Activated CD4-positive, alpha-beta memory T cell treated with anti-CD3 and anti-CD28 coated beads for 36 hours (primary cell): ENCODE measurements at regions not wholly inside any gene's neighbourhood (a gene's known extent, or its start where the extent isn't known, plus 50 kb on each side); places are given as distances from the start of the nearest gene placed in this dataset.

Experiments used
- CTCF ChIA-PET: fragments of 350-600 bp; sonication (Branson Sonifier 250); formaldehyde crosslinking; loops from one replicate; lab custom pipeline; 2021; ENCODE audit warnings: antibody characterized with exemption, inconsistent platforms; lab: Charles Lee
- POLR2A ChIA-PET: fragments of 350-600 bp; sonication (Branson Sonifier 250); formaldehyde crosslinking; loops from one replicate; lab custom pipeline; 2021; ENCODE audit warnings: antibody characterized with exemption; lab: Charles Lee
- DNase-seq: peaks from one replicate; pipeline ENCODE4 v3.0.0-alpha.2; 2020
- H3K27ac Mint-ChIP-seq: one replicate; pipeline ENCODE4 v1.8.0; 2021; ENCODE audit warnings: mixed read lengths
- H3K27me3 Mint-ChIP-seq: one replicate; pipeline ENCODE4 v1.8.0; 2021; ENCODE audit warnings: mixed read lengths
- H3K36me3 Mint-ChIP-seq: one replicate; pipeline ENCODE4 v1.8.0; 2021; ENCODE audit warnings: mixed read lengths
- H3K4me1 Mint-ChIP-seq: one replicate; pipeline ENCODE4 v1.8.0; 2021; ENCODE audit warnings: low read depth, mixed read lengths
- H3K4me3 Mint-ChIP-seq: one replicate; pipeline ENCODE4 v1.8.0; 2021; ENCODE audit warnings: mild to moderate bottlenecking, mixed read lengths
- H3K9me3 Mint-ChIP-seq: one replicate; pipeline ENCODE4 v1.8.0; 2021; ENCODE audit warnings: mixed read lengths
- intact Hi-C: fragments of 100-400 bp; cut with micrococcal nuclease; formaldehyde crosslinking; loops from one replicate; pipeline ENCODE4 v1.15.1; 2023

DNA sequence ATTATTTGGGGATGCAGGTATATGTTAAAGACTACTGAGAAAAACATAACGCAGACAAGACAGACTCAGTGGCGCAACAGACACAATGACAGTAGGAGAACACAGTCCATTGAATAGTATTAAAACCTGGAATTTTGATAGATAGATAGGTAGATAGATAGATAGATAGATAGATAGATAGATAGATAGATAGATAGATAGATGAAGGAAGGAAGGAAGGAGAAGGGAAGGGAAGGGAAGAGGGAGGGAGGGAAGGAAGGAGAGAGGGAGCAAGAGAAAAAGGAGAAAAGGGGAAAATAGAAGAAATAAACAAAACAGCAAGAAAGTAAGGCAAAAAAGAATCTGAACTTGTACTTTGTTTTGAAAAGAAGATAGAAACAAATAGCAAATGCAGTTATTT is 404.5 kb downstream of the FOXO1 start:
- ChIA-PET CTCF (interaction anchor here (0.7 to 1.0 kb wide), 2 partner anchors 193 kb away, joined by 3 to 4 read pairs; no protein-coding TSS in a partner anchor), POLR2A (no interaction called here)

DNA sequence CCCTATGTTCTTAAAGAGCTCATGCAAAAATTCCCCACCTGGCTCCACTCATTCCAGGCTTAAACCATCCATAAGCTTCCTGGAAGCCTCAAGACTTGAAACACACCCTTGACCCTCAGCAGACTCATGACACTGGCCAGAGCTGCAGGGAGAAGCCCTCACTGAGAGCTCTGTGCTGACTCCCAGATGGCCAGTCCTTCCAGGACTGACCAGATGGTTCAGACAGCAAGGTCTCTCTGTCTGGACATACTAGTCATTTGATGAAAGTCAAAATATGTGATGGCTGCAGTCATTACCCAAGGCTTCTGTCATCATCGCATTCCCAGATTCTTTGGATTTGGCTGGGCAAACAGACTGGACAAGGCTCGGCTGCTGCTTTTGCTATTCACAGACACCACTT is 397.4 kb downstream of the FOXO1 start:
- Mint-ChIP-seq H3K36me3 (no peaks in the 10 kb centered on the region), H3K27ac (no peak overlapping the region), H3K4me3 (no peak overlapping the region), H3K4me1 (peaks cover 26% of the 10 kb centered on the region), H3K9me3 (no peaks in the 10 kb centered on the region), H3K27me3 (no peaks in the 10 kb centered on the region)
- POLR2A ChIA-PET, result no interaction called here
- DNase-seq, result no peak
- CTCF ChIA-PET, result no interaction called here
- intact Hi-C loops, result no loop called here

More for the DNA sequence above, 404.5 kb downstream of the FOXO1 start:
- DNase-seq, result no peak
- H3K4me1 Mint-ChIP-seq, result peaks cover 6% of the 10 kb centered on the region
- intact Hi-C loops, result no loop called here
- H3K4me3 Mint-ChIP-seq, result no peak overlapping the region
- H3K36me3 Mint-ChIP-seq, result no peaks in the 10 kb centered on the region
- no peak overlapping the region for H3K27ac Mint-ChIP-seq
- no peaks in the 10 kb centered on the region for H3K9me3 Mint-ChIP-seq
- no peaks in the 10 kb centered on the region for H3K27me3 Mint-ChIP-seq

- no peaks in the 10 kb centered on the region for H3K27me3 Mint-ChIP-seq
- H3K4me1 Mint-ChIP-seq, result peaks cover 26% of the 10 kb centered on the region
- ChIA-PET CTCF (interaction anchor here (1.0 kb wide), 1 partner anchor 10 kb away, joined by 4 read pairs; no protein-coding TSS in a partner anchor), POLR2A (no interaction called here)
- no peak overlapping the region for H3K4me3 Mint-ChIP-seq
- no peak for DNase-seq
- no peaks in the 10 kb centered on the region for H3K9me3 Mint-ChIP-seq
- intact Hi-C loops, result no loop called here
- H3K36me3 Mint-ChIP-seq, result no peaks in the 10 kb centered on the region
- H3K27ac Mint-ChIP-seq, result no peak overlapping the region
Observed at GRCh38 chr13:40270726-40271125, 395.7 kb downstream of the FOXO1 start.

DNA sequence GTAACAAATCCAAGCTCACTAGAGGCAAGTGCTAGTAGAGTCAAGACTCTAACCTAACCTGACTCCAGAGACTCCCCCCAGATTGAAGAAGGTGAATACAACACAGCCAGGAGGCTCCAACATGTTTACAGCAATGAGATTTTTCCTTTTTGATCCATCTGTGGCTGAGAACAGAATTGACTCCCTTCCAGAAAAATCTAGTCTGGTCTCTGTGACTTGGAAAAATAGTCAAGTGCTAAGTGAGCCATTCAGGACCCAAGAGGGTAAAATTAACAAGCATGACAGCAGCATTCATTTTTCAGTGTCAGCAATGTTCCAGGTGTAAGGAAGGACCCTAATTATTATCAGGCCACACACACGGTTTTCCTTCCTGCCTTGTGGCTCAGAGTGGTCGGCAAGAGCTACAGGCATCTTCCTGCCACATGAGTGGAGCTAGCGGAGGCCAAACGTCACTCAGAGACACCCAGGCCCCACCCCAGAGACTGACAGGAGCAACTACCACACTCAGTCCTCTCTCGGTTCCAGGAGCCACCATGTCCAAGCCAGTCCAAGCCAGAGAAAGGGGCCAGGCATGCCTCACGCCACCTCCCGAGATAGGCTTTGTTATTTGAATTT is 395.1 kb downstream of the FOXO1 start:
- DNase-seq, result no peak
- ChIA-PET CTCF (no interaction called here), POLR2A (no interaction called here)
- Mint-ChIP-seq H3K36me3 (no peaks in the 10 kb centered on the region), H3K4me1 (peaks cover 26% of the 10 kb centered on the region), H3K27ac (no peak overlapping the region), H3K9me3 (no peaks in the 10 kb centered on the region), H3K27me3 (no peaks in the 10 kb centered on the region), H3K4me3 (no peak overlapping the region)
- intact Hi-C loops, result no loop called here

DNA sequence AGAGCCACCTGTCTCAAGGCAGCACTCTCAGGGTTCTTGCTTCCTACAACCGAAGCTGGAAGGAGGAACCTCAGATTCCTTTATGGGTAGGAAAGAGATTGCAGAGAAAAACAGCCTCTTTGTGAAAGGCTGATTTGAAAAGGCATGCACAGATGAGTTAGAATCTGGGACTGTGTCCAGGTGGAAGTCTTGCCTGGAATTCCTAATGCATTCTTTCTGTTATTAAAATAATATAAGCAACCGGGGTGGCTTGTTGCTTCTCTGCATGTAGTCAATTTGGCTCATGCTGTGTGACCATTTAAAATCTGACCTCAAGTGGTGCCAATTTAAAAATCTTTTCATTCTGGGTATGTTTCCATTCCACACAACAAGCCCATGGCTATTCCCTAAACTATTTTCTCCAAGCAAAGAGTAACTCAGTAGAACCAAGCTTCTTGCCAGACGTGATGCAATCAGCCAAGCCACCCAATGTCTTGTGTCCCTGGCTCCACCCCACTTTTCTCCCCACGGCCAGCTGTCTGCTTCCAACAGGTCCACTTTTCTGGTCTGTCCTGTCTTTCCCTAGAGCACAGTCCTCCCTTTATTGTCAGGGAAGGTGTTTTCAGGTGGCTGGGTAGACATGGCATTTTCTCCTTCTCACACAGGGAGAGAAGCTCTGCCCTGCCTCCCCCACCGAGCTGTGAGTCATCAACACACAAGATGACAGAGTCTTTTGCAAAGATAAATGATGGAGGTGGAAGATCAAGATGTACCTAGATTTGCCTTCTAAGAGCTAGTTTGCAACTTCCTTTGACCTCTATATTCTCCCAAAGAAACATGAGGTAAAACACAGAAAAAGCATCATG is 394.3 kb downstream of the FOXO1 start:
- POLR2A ChIA-PET, result interaction anchor here (1.1 kb wide), 1 partner anchor 171 kb away, joined by 4 read pairs; no protein-coding TSS in a partner anchor
- intact Hi-C loops, result no loop called here
- Mint-ChIP-seq H3K27ac (peak overlapping the region; percentile 59), H3K4me3 (no peak overlapping the region), H3K4me1 (peaks cover 26% of the 10 kb centered on the region), H3K9me3 (no peaks in the 10 kb centered on the region), H3K27me3 (no peaks in the 10 kb centered on the region), H3K36me3 (no peaks in the 10 kb centered on the region)
- peak; percentile 71 for DNase-seq
- CTCF ChIA-PET, result interaction anchor here (1.1 kb wide), 2 partner anchors 202 to 330 kb away, joined by 3 to 4 read pairs; no protein-coding TSS in a partner anchor

- POLR2A ChIA-PET, result interaction anchor here (1.1 kb wide), 1 partner anchor 171 kb away, joined by 4 read pairs; no protein-coding TSS in a partner anchor
- peak; percentile 22 for DNase-seq
- no peak overlapping the region for H3K4me3 Mint-ChIP-seq
- no peaks in the 10 kb centered on the region for H3K9me3 Mint-ChIP-seq
- no peaks in the 10 kb centered on the region for H3K36me3 Mint-ChIP-seq
- no peaks in the 10 kb centered on the region for H3K27me3 Mint-ChIP-seq
- CTCF ChIA-PET, result interaction anchor here (1.1 kb wide), 2 partner anchors 203 to 330 kb away, joined by 3 to 4 read pairs; no protein-coding TSS in a partner anchor
- peaks cover 26% of the 10 kb centered on the region for H3K4me1 Mint-ChIP-seq
- H3K27ac Mint-ChIP-seq, result no peak overlapping the region
- intact Hi-C loops, result no loop called here
Observed at GRCh38 chr13:40272776-40273139, 393.7 kb downstream of the FOXO1 start.

DNA sequence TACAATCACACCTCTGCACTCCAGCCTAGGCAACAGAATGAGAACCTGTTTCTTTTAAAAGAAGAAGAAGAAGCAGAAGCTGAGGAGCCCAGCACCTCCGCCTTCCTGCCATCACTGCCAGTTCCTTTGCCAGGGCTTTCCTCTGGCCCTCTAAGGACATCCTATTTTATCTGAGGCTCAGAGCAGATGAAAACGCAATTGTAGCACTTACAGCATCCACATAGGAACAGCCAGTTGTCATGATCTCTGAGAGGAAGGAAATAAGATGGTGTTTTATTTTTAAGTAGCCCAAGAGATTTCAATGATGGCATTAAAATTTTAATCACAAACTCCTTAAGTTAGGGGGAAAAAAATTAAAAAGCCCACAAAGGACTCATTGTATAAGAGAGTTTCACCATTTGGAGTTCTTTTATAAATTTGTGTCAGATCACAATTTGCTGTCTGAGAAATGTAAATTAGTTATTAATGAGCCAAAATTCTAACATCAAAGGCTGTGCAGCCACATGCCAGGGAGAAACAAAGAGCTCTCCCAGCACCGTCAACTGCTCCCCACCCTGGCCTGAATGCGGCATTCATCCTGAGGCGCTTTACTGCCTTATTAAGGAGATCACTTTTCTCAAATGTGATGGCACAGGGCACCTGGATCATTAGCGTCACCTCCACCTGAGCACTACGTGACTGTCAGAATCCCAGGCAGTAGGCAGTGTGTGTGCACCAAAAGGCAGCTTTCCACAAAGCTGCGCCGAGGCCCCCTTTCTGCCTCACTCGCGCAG is 393.0 kb downstream of the FOXO1 start:
- POLR2A ChIA-PET, result no interaction called here
- Mint-ChIP-seq H3K9me3 (no peaks in the 10 kb centered on the region), H3K4me1 (peaks cover 26% of the 10 kb centered on the region), H3K4me3 (no peak overlapping the region), H3K36me3 (no peaks in the 10 kb centered on the region), H3K27me3 (no peaks in the 10 kb centered on the region), H3K27ac (no peak overlapping the region)
- intact Hi-C loops, result no loop called here
- CTCF ChIA-PET, result interaction anchor here (1.1 kb wide), 1 partner anchor 331 kb away, joined by 3 read pairs; no protein-coding TSS in a partner anchor
- no peak for DNase-seq

- POLR2A ChIA-PET, result no interaction called here
- Mint-ChIP-seq H3K27ac (no peak overlapping the region), H3K4me1 (peaks cover 26% of the 10 kb centered on the region), H3K36me3 (no peaks in the 10 kb centered on the region), H3K9me3 (no peaks in the 10 kb centered on the region), H3K4me3 (no peak overlapping the region), H3K27me3 (no peaks in the 10 kb centered on the region)
- CTCF ChIA-PET, result no interaction called here
- intact Hi-C loops, result no loop called here
- no peak for DNase-seq
Observed at GRCh38 chr13:40274103-40274502, 392.3 kb downstream of the FOXO1 start.

- Mint-ChIP-seq H3K36me3 (no peaks in the 10 kb centered on the region), H3K9me3 (no peaks in the 10 kb centered on the region), H3K27me3 (no peaks in the 10 kb centered on the region), H3K27ac (no peak overlapping the region), H3K4me1 (peaks cover 26% of the 10 kb centered on the region), H3K4me3 (no peak overlapping the region)
- POLR2A ChIA-PET, result no interaction called here
- no peak for DNase-seq
- CTCF ChIA-PET, result no interaction called here
- intact Hi-C loops, result no loop called here
Observed at GRCh38 chr13:40275155-40275554, 391.3 kb downstream of the FOXO1 start.

- CTCF ChIA-PET, result no interaction called here
- Mint-ChIP-seq H3K4me3 (no peak overlapping the region), H3K27me3 (no peaks in the 10 kb centered on the region), H3K27ac (no peak overlapping the region), H3K36me3 (no peaks in the 10 kb centered on the region), H3K9me3 (no peaks in the 10 kb centered on the region), H3K4me1 (peaks cover 23% of the 10 kb centered on the region)
- intact Hi-C loops, result no loop called here
- DNase-seq, result no peak
- POLR2A ChIA-PET, result no interaction called here
Observed at GRCh38 chr13:40275636-40276035, 390.8 kb downstream of the FOXO1 start.

DNA sequence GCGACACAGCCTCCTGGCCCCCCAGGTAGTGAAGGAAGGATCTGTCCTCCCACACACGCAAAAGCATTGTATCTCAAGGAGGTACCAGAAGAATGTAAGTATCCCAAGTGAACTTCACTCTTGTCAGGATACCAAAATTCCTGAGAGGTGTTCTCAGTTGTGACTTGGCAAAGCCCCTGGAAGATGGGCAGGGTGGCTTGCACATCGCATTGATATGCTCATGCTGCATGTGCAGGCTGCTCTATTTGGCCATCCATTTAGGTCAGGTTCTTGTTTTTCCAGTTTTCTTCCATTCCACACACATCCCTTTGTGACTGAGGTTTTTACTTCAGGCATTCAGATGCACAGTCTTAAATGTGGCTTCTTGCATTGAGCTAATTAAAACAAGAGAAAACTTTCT is 382.8 kb downstream of the FOXO1 start:
- Mint-ChIP-seq H3K36me3 (no peaks in the 10 kb centered on the region), H3K4me1 (no peaks in the 10 kb centered on the region), H3K27ac (no peak overlapping the region), H3K9me3 (no peaks in the 10 kb centered on the region), H3K27me3 (no peaks in the 10 kb centered on the region), H3K4me3 (no peak overlapping the region)
- intact Hi-C loops, result no loop called here
- POLR2A ChIA-PET, result no interaction called here
- CTCF ChIA-PET, result no interaction called here
- DNase-seq, result no peak

DNA sequence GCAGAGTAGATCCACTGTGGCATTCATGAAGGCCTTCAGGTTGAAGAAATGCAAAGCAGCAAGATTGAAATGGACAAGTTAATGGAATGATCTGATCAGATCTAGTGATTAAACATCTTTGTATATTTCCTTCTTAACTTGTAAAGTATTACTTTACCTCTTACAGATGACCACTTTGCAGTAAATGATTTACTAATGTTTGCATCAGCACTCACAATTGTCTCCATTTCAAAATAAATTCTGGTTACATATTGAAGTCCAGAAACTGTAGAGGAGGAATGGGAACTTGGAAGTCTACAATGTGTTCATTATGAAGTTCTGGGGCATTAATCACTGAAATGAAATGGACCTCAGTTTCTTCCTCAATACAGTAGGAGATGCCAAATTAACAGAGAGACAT is 380.8 kb downstream of the FOXO1 start:
- H3K9me3 Mint-ChIP-seq, result no peaks in the 10 kb centered on the region
- H3K4me3 Mint-ChIP-seq, result no peak overlapping the region
- peaks cover 8% of the 10 kb centered on the region for H3K4me1 Mint-ChIP-seq
- H3K27ac Mint-ChIP-seq, result no peak overlapping the region
- no peaks in the 10 kb centered on the region for H3K36me3 Mint-ChIP-seq
- H3K27me3 Mint-ChIP-seq, result no peaks in the 10 kb centered on the region
- ChIA-PET POLR2A (no interaction called here), CTCF (interaction anchor here (1.0 kb wide), 1 partner anchor 216 kb away, joined by 3 read pairs; no protein-coding TSS in a partner anchor)
- no peak for DNase-seq
- intact Hi-C loops, result no loop called here
